NB4 (cell line): ENCODE measurements at regions not wholly inside any gene's neighbourhood (a gene's known extent, or its start where the extent isn't known, plus 50 kb on each side); places are given as distances from the start of the nearest gene placed in this dataset.

Experiments
- MYC ChIP-seq: IDR thresholded peaks from 2 replicates; pipeline ENCODE4 v1.6.1; 2011; ENCODE audit warnings: low read depth, low read length
- POLR2A ChIP-seq: IDR thresholded peaks from 2 replicates; pipeline ENCODE4 v1.6.1; 2011; ENCODE audit warnings: mild to moderate bottlenecking; ENCODE audit not compliant: insufficient read length; ENCODE audit errors: extremely low read depth
- TF ChIP-seq, protein P1 (sequence below): IDR thresholded peaks from one replicate; pipeline ENCODE4 v1.5.1; 2012; ENCODE audit warnings: low read depth, low read length
- TF ChIP-seq, protein P2 (sequence below): IDR thresholded peaks from 2 replicates; pipeline ENCODE4 v1.6.1; 2011; ENCODE audit warnings: low read depth, low read length

DNA sequence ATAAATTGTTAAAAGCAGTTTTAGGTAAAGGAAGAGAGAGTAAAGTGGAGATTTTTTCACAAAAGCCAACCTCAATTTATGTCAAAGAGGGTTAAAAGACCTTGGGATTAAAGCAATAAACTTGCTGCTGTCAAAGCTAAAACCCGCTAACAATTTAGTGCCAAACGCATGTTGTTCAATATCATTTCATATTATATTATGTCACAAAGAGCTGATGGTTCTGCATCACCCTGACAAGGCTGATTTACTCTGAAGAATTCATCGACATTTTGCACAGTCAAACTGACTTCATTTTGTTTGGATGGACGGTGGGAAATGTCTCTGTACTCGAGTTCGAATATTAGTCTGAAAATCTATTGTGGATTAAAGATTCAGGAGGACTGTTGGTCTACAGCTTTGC, 315.8 kb upstream of the TSHZ3 start:
- TF ChIP-seq, protein P1, sequence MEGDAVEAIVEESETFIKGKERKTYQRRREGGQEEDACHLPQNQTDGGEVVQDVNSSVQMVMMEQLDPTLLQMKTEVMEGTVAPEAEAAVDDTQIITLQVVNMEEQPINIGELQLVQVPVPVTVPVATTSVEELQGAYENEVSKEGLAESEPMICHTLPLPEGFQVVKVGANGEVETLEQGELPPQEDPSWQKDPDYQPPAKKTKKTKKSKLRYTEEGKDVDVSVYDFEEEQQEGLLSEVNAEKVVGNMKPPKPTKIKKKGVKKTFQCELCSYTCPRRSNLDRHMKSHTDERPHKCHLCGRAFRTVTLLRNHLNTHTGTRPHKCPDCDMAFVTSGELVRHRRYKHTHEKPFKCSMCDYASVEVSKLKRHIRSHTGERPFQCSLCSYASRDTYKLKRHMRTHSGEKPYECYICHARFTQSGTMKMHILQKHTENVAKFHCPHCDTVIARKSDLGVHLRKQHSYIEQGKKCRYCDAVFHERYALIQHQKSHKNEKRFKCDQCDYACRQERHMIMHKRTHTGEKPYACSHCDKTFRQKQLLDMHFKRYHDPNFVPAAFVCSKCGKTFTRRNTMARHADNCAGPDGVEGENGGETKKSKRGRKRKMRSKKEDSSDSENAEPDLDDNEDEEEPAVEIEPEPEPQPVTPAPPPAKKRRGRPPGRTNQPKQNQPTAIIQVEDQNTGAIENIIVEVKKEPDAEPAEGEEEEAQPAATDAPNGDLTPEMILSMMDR = no peak
- TF ChIP-seq POLR2A (no peak), MYC (no peak)
- TF ChIP-seq, protein P2, sequence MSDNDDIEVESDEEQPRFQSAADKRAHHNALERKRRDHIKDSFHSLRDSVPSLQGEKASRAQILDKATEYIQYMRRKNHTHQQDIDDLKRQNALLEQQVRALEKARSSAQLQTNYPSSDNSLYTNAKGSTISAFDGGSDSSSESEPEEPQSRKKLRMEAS = no peak
